H9 (cell line): ENCODE measurements at regions not wholly inside any gene's neighbourhood (a gene's known extent, or its start where the extent isn't known, plus 50 kb on each side); places are given as distances from the start of the nearest gene placed in this dataset.
"Not testable (repeated sequence)": the region's sequence is repeated elsewhere in the genome, so short reads cannot be mapped to it uniquely, and the experiment has no call there.

Experiments
- DNase-seq: peaks from one replicate; pipeline ENCODE4 v3.0.0-alpha.2; 2017
- H2AFZ ChIP-seq: one replicate; pipeline ENCODE4 v1.6.1; 2013; ENCODE audit warnings: mild to moderate bottlenecking, low read length, control low read depth, moderate library complexity
- H2AK5ac ChIP-seq: 2 replicates; pipeline ENCODE4 v1.6.1; 2013; ENCODE audit warnings: low read length, control low read depth, mixed read lengths; ENCODE audit not compliant: insufficient read length
- H2BK120ac ChIP-seq: one replicate; pipeline ENCODE4 v1.6.1; 2013; ENCODE audit warnings: low read depth, mild to moderate bottlenecking, low read length, control low read depth, inconsistent platforms; ENCODE audit not compliant: poor library complexity, severe bottlenecking
- H2BK12ac ChIP-seq: 2 replicates; pipeline ENCODE4 v1.6.1; 2013; ENCODE audit warnings: low read length, control low read depth, mixed read lengths, low read depth; ENCODE audit not compliant: insufficient read length
- H2BK15ac ChIP-seq: 2 replicates; pipeline ENCODE4 v1.6.1; 2013; ENCODE audit warnings: low read depth, low read length, control low read depth
- H2BK20ac ChIP-seq: one replicate; pipeline ENCODE4 v1.6.1; 2013; ENCODE audit warnings: low read depth, mild to moderate bottlenecking, low read length, control low read depth, inconsistent platforms; ENCODE audit not compliant: poor library complexity, severe bottlenecking
- H2BK5ac ChIP-seq: 2 replicates; pipeline ENCODE4 v1.6.1; 2013; ENCODE audit warnings: low read length, control low read depth, mixed read lengths; ENCODE audit not compliant: insufficient read length
- H3K14ac ChIP-seq: 2 replicates; pipeline ENCODE4 v1.6.1; 2013; ENCODE audit warnings: low read length, control low read depth; ENCODE audit not compliant: insufficient read depth
- H3K18ac ChIP-seq: 2 replicates; pipeline ENCODE4 v1.6.1; 2013; ENCODE audit warnings: low read depth, mild to moderate bottlenecking, mixed read lengths, low read length, control low read depth; ENCODE audit not compliant: insufficient read length
- H3K23ac ChIP-seq: 2 replicates; pipeline ENCODE4 v1.6.1; 2013; ENCODE audit warnings: low read length, control low read depth, mixed read lengths, low read depth; ENCODE audit not compliant: insufficient read length
- H3K23me2 ChIP-seq: 2 replicates; pipeline ENCODE4 v1.6.1; 2013; ENCODE audit warnings: low read depth, mild to moderate bottlenecking, mixed read lengths, low read length, control low read depth; ENCODE audit not compliant: insufficient read length, poor library complexity, severe bottlenecking
- H3K27ac ChIP-seq: 2 replicates; pipeline ENCODE4 v1.5.1; 2013; ENCODE audit warnings: low read length, control low read depth, mixed read lengths, low read depth; ENCODE audit not compliant: insufficient read length
- H3K27me3 ChIP-seq: 2 replicates; pipeline ENCODE4 v1.6.1; 2013; ENCODE audit warnings: low read length, control low read depth, inconsistent platforms; ENCODE audit not compliant: insufficient read depth
- H3K4ac ChIP-seq: 2 replicates; pipeline ENCODE4 v1.6.1; 2013; ENCODE audit warnings: low read depth, mild to moderate bottlenecking, control low read depth, inconsistent platforms, low read length, moderate library complexity
- H3K4me1 ChIP-seq: 2 replicates; pipeline ENCODE4 v1.6.1; 2013; ENCODE audit warnings: low read length, control low read depth, inconsistent platforms; ENCODE audit not compliant: insufficient read depth
- H3K4me2 ChIP-seq: 2 replicates; pipeline ENCODE4 v1.6.1; 2013; ENCODE audit warnings: low read length, control low read depth, mixed read lengths; ENCODE audit not compliant: insufficient read length, insufficient read depth
- H3K56ac ChIP-seq: 2 replicates; pipeline ENCODE4 v1.6.1; 2013; ENCODE audit warnings: low read depth, mild to moderate bottlenecking, mixed read lengths, low read length, control low read depth; ENCODE audit not compliant: insufficient read length
- H3K79me1 ChIP-seq: 2 replicates; pipeline ENCODE4 v1.6.1; 2013; ENCODE audit warnings: low read depth, mild to moderate bottlenecking, moderate library complexity, low read length, control low read depth, inconsistent platforms; ENCODE audit not compliant: insufficient read depth, poor library complexity, severe bottlenecking
- H3K79me2 ChIP-seq: 2 replicates; pipeline ENCODE4 v1.6.1; 2013; ENCODE audit warnings: low read length, control low read depth, inconsistent platforms; ENCODE audit not compliant: insufficient read depth
- H3K9ac ChIP-seq: 2 replicates; pipeline ENCODE4 v1.6.1; 2013; ENCODE audit warnings: low read length, control low read depth, mixed read lengths; ENCODE audit not compliant: insufficient read length; ENCODE audit errors: extremely low read depth
- H3K9me3 ChIP-seq: one replicate; pipeline ENCODE4 v1.6.1; 2013; ENCODE audit warnings: low read depth, low read length, inconsistent platforms; ENCODE audit not compliant: control insufficient read depth
- H3T11ph ChIP-seq: one replicate; pipeline ENCODE4 v1.6.1; 2013; ENCODE audit warnings: mild to moderate bottlenecking, low read length, control low read depth, inconsistent platforms
- H4K20me1 ChIP-seq: one replicate; pipeline ENCODE4 v1.6.1; 2013; ENCODE audit not compliant: control insufficient read depth, insufficient read length, insufficient read depth
- H4K5ac ChIP-seq: 2 replicates; pipeline ENCODE4 v1.6.1; 2013; ENCODE audit warnings: low read depth, mild to moderate bottlenecking, mixed read lengths, low read length, control low read depth; ENCODE audit not compliant: insufficient read length
- H4K8ac ChIP-seq: replicated peaks from 2 replicates; pipeline ENCODE4 v1.6.1; 2013; ENCODE audit warnings: low read length, control low read depth, mixed read lengths, low read depth; ENCODE audit not compliant: insufficient read length
- H4K91ac ChIP-seq: 2 replicates; pipeline ENCODE4 v1.6.1; 2013; ENCODE audit warnings: low read depth, mild to moderate bottlenecking, moderate library complexity, mixed read lengths, low read length, control low read depth; ENCODE audit not compliant: insufficient read length
- H3K27ac Mint-ChIP-seq, 3 experiments: 2 replicates in 2 of 3; 3 replicates in 1 of 3; pipeline ENCODE4 v1.8.0; 2020 to 2021; ENCODE audit warnings: mixed read lengths in 3 of 3, mild to moderate bottlenecking in 1 of 3, moderate library complexity in 1 of 3
- H3K27me3 Mint-ChIP-seq: 2 replicates; pipeline ENCODE4 v1.8.0; 2021; ENCODE audit warnings: low read depth, mild to moderate bottlenecking, moderate library complexity, mixed read lengths
- H3K36me3 Mint-ChIP-seq, 3 experiments: 2 replicates in 2 of 3; 3 replicates in 1 of 3; pipeline ENCODE4 v1.8.0; 2020 to 2021; ENCODE audit warnings: low read depth in 3 of 3, mixed read lengths in 3 of 3; ENCODE audit not compliant: insufficient read depth in 1 of 3
- H3K4me1 Mint-ChIP-seq, 2 experiments: 2 replicates each; pipeline ENCODE4 v1.8.0; 2020; ENCODE audit warnings: mixed read lengths in 2 of 2
- H3K4me3 Mint-ChIP-seq, 2 experiments: 2 replicates in 1 of 2; 3 replicates in 1 of 2; pipeline ENCODE4 v1.8.0; 2020 to 2021; ENCODE audit warnings: mild to moderate bottlenecking in 2 of 2, mixed read lengths in 2 of 2, moderate library complexity in 1 of 2
- H3K9me3 Mint-ChIP-seq, 2 experiments: 2 replicates in 1 of 2; 3 replicates in 1 of 2; pipeline ENCODE4 v1.8.0; 2020; ENCODE audit warnings: mild to moderate bottlenecking in 2 of 2, mixed read lengths in 2 of 2, moderate library complexity in 1 of 2
- WGBS: extraction: QIAGEN DNeasy Blood & Tissue Kit; methylation state at CpG from one replicate; pipeline ENCODE4 v1.1.7; 2013; ENCODE audit warnings: missing lambda C conversion rate, low lambda C conversion rate, mixed read lengths; ENCODE audit not compliant: insufficient read length; ENCODE audit errors: extremely low coverage; 5-methylcytosine and 5-hydroxymethylcytosine counted together

DNA sequence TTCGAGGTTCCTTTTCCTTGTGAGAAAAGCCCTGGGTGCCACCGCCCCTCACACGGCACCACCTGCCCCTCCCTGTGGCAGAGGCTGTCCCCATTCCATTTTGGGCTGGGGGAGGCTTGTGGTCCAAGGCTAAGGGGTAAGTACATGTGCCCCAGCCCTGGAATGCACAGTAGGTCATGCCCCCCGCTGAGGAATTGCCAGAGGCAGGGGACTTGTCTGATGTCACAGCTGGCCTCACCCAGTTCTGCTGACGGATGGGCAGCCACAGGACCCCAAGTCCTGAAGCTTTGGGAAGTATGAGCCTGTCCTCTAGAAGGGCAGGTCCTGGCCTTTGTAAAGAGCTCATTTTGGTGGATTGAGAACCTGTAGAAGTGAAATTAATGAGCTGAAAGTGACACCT is 119.3 kb downstream of the NPIPB11 start:
- H3K4ac ChIP-seq, H3K9ac ChIP-seq, H3K14ac ChIP-seq, H3K23me2 ChIP-seq, H3K27ac ChIP-seq, H3K79me1 ChIP-seq, H3T11ph ChIP-seq, H3K27me3 ChIP-seq, H2BK20ac ChIP-seq, H3K56ac ChIP-seq, H3K23ac ChIP-seq, H3K4me3 Mint-ChIP-seq, H3K27me3 Mint-ChIP-seq, H4K5ac ChIP-seq, H4K91ac ChIP-seq, H3K27ac Mint-ChIP-seq, H2BK12ac ChIP-seq, DNase-seq, H3K79me2 ChIP-seq, H3K18ac ChIP-seq, H3K9me3 ChIP-seq, H2AK5ac ChIP-seq, H3K4me1 ChIP-seq, H3K4me2 ChIP-seq, H4K20me1 ChIP-seq, H2BK120ac ChIP-seq, H2BK15ac ChIP-seq, H2BK5ac ChIP-seq, H2AFZ ChIP-seq, H4K8ac ChIP-seq: not testable (repeated sequence)
- peaks cover 30 to 35% of the 10 kb centered on the region in 2 experiments for H3K4me1 Mint-ChIP-seq
- no CpG with 5 or more reads among the region's 5 CpGs for WGBS
- peaks cover 9 to 10% of the 10 kb centered on the region in 2 experiments for H3K9me3 Mint-ChIP-seq
- H3K36me3 Mint-ChIP-seq: peaks cover 0 to 12% (median 9%) of the 10 kb centered on the region in 3 experiments; a peak in 6 of 7 replicates

DNA sequence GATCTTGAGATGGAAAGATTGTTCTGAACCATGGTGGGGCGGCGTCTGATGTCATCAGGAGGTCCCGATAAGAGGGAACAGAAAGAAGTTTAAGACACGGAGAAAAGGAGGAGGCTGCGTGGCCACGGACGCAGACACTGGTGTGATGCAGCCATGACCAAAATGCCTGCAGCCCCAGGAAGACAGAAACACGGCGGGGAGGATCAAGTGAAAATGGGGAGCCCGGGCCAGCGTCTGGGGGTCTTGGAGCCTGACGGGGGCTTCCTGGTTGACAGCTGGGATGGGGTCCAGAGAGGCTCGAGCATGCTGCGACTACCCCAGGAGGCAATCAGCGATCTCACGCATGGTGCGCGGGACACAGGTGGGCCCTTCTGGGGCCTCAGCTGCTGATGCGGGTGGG is 119.7 kb downstream of the NPIPB11 start:
- H4K8ac ChIP-seq, H3K27ac ChIP-seq, H3K4me3 Mint-ChIP-seq, H4K91ac ChIP-seq, H2AFZ ChIP-seq, H3K23me2 ChIP-seq, H3K9ac ChIP-seq, H3K4me1 ChIP-seq, H2BK5ac ChIP-seq, H3K56ac ChIP-seq, H3K23ac ChIP-seq, H3K14ac ChIP-seq, H3K79me2 ChIP-seq, H3K79me1 ChIP-seq, H3K18ac ChIP-seq, H4K20me1 ChIP-seq, H3K27me3 Mint-ChIP-seq, H3K27me3 ChIP-seq, H2AK5ac ChIP-seq, H3K4me2 ChIP-seq, H2BK20ac ChIP-seq, H2BK12ac ChIP-seq, H2BK15ac ChIP-seq, H3T11ph ChIP-seq, DNase-seq, H3K9me3 ChIP-seq, H4K5ac ChIP-seq, H2BK120ac ChIP-seq, H3K27ac Mint-ChIP-seq, H3K4ac ChIP-seq: not testable (repeated sequence)
- WGBS: no CpG with 5 or more reads among the region's 19 CpGs
- Mint-ChIP-seq H3K36me3 (peaks cover 0 to 16% (median 13%) of the 10 kb centered on the region in 3 experiments; a peak in 6 of 7 replicates), H3K4me1 (peaks cover 30 to 35% of the 10 kb centered on the region in 2 experiments), H3K9me3 (peaks cover 10 to 12% of the 10 kb centered on the region in 2 experiments)
